Gastrocnemius medialis (tissue), 4 donors: ENCODE measurements at regions not wholly inside any gene's neighbourhood (a gene's known extent, or its start where the extent isn't known, plus 50 kb on each side); places are given as distances from the start of the nearest gene placed in this dataset.

Source experiments
- ATAC-seq, 2 donors: fragments of 150-250 bp; one replicate each; pipeline ENCODE4 v1.9.1; 2016
- DNase-seq, 2 donors: peaks; one replicate each; pipeline ENCODE4 v3.0.0-alpha.2; 2019
- H3K27ac ChIP-seq, 4 donors: fragments of 200-600 bp; sonication (generic); 1 replicate in 1 of 4; 2 replicates in 3 of 4; pipeline ENCODE4 v1.5.1; 2016 to 2018; ENCODE audit warnings: mild to moderate bottlenecking in 2 of 4, moderate library complexity in 1 of 4
- H3K27me3 ChIP-seq, 3 donors: fragments of 200-600 bp; sonication (generic) in 2 of 3; 1 replicate in 1 of 3; 2 replicates in 2 of 3; pipeline versions ENCODE4 v1.5.1 to v1.6.0; 2016 to 2019; ENCODE audit warnings: mild to moderate bottlenecking in 1 of 3, moderate library complexity in 1 of 3
- H3K36me3 ChIP-seq, 2 donors: fragments of 200-600 bp; sonication (generic) in 1 of 2; one replicate each; pipeline ENCODE4 v1.5.1; 2017 to 2018
- H3K4me1 ChIP-seq, 2 donors: fragments of 200-600 bp; sonication (generic) in 1 of 2; one replicate each; pipeline ENCODE4 v1.5.1; 2016 to 2017; ENCODE audit warnings: mild to moderate bottlenecking in 2 of 2
- H3K4me3 ChIP-seq, 4 donors: fragments of 200-600 bp; sonication (generic) in 3 of 4; 1 replicate in 1 of 4; 2 replicates in 3 of 4; pipeline ENCODE4 v1.5.1; 2016 to 2019; ENCODE audit warnings: mild to moderate bottlenecking in 2 of 4
- H3K9me3 ChIP-seq, 3 donors: fragments of 200-600 bp; sonication (generic) in 2 of 3; 1 replicate in 1 of 3; 2 replicates in 2 of 3; pipeline ENCODE4 v1.5.1; 2016 to 2019
- POLR2A ChIP-seq, 2 donors: fragments of 450-650 bp; IDR thresholded peaks; one replicate each; pipeline ENCODE4 v1.6.1; 2017; ENCODE audit warnings: antibody characterized with exemption in 2 of 2, mild to moderate bottlenecking in 2 of 2, moderate library complexity in 2 of 2
- in situ Hi-C, 4 donors: fragments of 200-750 bp; cut with MboI; loops; one replicate each; pipeline versions ENCODE4 v1.15.0 to v1.8.0; 2017; ENCODE audit warnings: low sequenced_read_pairs in 4 of 4
- intact Hi-C: fragments of 100-400 bp; cut with DNase I; formaldehyde crosslinking; loops from one replicate; pipeline ENCODE4 v1.15.1; 2023; ENCODE audit warnings: low total_unique reads
- TF ChIP-seq, protein P1 (sequence below), 5 experiments: fragments of 450-650 bp in 3 of 5; fragments of 200-600 bp in 2 of 5; sonication (generic) in 2 of 5; IDR thresholded peaks in 4 of 5; conservative IDR thresholded peaks in 1 of 5; 1 replicate in 4 of 5; 2 replicates in 1 of 5; pipeline ENCODE4 v1.5.1; 2016 to 2019; ENCODE audit warnings: antibody characterized with exemption in 5 of 5, mild to moderate bottlenecking in 3 of 5, moderate library complexity in 3 of 5

DNA sequence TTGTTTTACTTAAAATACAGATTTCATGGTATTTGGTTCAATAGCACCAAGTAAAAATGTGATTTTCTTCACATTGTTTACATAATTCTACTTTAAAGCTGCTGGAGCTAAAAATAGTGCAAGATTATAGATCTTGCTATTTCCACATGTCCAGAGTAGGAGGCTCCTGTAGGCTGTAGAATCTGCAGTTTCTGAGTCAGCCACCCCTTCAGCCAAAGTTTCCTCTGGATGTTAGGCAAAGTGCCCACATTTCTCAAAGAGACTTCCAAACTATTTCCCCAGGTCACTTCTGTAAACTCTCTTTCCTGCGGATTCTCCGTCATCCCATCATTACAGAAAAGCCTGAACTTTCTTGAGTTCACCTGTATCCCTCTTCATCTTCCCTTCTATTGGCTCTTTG is 342.5 kb upstream of the FSTL5 start:
- in situ Hi-C loops, result loop anchor here in 2 of 4 donors (10.0 to 25.0 kb wide), 2 partner anchors 556 to 829 kb away; partner anchors contain the start of gene NPY1R (in 1 of the 2)
- no peak for ATAC-seq

GRCh38 chr4:162503868-162504267 is 340.1 kb upstream of the FSTL5 start:
- H3K27me3 ChIP-seq, result no peaks in the 10 kb centered on the region
- in situ Hi-C loops, result loop anchor here in 2 of 4 donors (10.0 to 25.0 kb wide), 2 partner anchors 558 to 831 kb away; partner anchors contain the start of gene NPY1R (in 1 of the 2)
- no peaks in the 10 kb centered on the region for H3K4me1 ChIP-seq
- H3K4me3 ChIP-seq, result no peak overlapping the region
- H3K27ac ChIP-seq, result no peak overlapping the region
- ATAC-seq (no peak), DNase-seq (no peak)
- no peak for TF ChIP-seq POLR2A (IDR thresholded peaks at IDR 0.05)
- TF ChIP-seq, protein P1, sequence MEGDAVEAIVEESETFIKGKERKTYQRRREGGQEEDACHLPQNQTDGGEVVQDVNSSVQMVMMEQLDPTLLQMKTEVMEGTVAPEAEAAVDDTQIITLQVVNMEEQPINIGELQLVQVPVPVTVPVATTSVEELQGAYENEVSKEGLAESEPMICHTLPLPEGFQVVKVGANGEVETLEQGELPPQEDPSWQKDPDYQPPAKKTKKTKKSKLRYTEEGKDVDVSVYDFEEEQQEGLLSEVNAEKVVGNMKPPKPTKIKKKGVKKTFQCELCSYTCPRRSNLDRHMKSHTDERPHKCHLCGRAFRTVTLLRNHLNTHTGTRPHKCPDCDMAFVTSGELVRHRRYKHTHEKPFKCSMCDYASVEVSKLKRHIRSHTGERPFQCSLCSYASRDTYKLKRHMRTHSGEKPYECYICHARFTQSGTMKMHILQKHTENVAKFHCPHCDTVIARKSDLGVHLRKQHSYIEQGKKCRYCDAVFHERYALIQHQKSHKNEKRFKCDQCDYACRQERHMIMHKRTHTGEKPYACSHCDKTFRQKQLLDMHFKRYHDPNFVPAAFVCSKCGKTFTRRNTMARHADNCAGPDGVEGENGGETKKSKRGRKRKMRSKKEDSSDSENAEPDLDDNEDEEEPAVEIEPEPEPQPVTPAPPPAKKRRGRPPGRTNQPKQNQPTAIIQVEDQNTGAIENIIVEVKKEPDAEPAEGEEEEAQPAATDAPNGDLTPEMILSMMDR (IDR thresholded peaks at IDR 0.05 in 4 of 5, conservative IDR thresholded peaks at IDR 0.05 in 1 of 5), result no peak
- intact Hi-C loops, result no loop called here
- peaks cover 0 to 2% of the 10 kb centered on the region in 2 donors for H3K36me3 ChIP-seq
- H3K9me3 ChIP-seq, result no peaks in the 10 kb centered on the region

More for the DNA sequence above, 342.5 kb upstream of the FSTL5 start:
- no peak overlapping the region for H3K4me3 ChIP-seq
- H3K27me3 ChIP-seq, result no peaks in the 10 kb centered on the region
- DNase-seq, result no peak
- H3K36me3 ChIP-seq, result no peaks in the 10 kb centered on the region
- intact Hi-C loops, result no loop called here
- H3K9me3 ChIP-seq, result no peaks in the 10 kb centered on the region
- no peak overlapping the region for H3K27ac ChIP-seq
- H3K4me1 ChIP-seq, result no peaks in the 10 kb centered on the region
- TF ChIP-seq, protein P1 (IDR thresholded peaks at IDR 0.05 in 4 of 5, conservative IDR thresholded peaks at IDR 0.05 in 1 of 5), result no peak
- TF ChIP-seq POLR2A (IDR thresholded peaks at IDR 0.05), result no peak

DNA sequence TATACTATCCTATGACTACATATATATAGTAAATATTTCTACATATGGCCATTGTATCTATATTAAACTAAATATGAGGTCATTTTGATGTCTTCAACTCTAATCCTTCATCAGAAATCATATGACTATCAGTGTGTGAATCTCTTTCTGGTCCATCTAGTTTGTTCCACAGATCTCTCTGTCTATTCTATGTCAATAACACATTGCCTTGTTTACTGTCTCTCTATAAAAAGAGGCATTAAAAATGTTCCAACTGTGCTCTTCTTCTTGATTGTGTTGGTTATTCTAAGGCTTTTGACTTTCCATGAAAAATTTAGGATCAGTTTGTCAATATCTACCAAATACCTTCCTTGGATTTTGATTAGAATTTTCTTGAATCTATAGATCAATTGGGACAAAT is 338.3 kb upstream of the FSTL5 start:
- intact Hi-C loops (no loop called here), in situ Hi-C loops (loop anchor here in 2 of 4 donors (10.0 to 25.0 kb wide), 2 partner anchors 560 to 833 kb away; partner anchors contain the start of gene NPY1R (in 1 of the 2))
- Histone ChIP-seq H3K36me3 (peaks cover 0 to 2% of the 10 kb centered on the region in 2 donors), H3K4me1 (peaks cover 0 to 7% of the 10 kb centered on the region in 2 donors), H3K27me3 (no peaks in the 10 kb centered on the region), H3K27ac (no peak overlapping the region), H3K4me3 (no peak overlapping the region), H3K9me3 (no peaks in the 10 kb centered on the region)
- no peak for DNase-seq
- TF ChIP-seq POLR2A (IDR thresholded peaks at IDR 0.05), result no peak
- TF ChIP-seq, protein P1 (IDR thresholded peaks at IDR 0.05 in 4 of 5, conservative IDR thresholded peaks at IDR 0.05 in 1 of 5), result no peak
- ATAC-seq, result no peak

DNA sequence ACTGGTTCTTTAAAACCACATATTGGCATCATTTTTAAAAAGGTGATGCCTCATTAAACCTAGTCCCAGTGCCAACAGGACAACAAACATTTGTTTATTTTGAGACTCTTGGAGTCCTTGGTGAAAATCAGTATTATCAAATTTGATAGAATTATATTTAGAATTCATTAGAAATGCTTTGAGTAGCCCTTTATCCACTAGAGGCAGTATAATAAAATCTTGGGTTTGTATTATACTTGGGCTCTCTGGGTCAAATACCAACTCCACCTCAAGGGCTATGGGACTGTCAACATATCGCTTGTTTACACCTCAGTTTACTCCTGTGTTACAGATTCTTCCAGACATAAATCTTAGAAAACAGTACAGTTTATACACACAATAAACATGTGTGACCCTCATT is 335.7 kb upstream of the FSTL5 start:
- no peaks in the 10 kb centered on the region for H3K27me3 ChIP-seq
- no peak for TF ChIP-seq POLR2A (IDR thresholded peaks at IDR 0.05)
- TF ChIP-seq, protein P1 (IDR thresholded peaks at IDR 0.05 in 4 of 5, conservative IDR thresholded peaks at IDR 0.05 in 1 of 5), result peak in 1 of 5 experiments; percentile 26
- in situ Hi-C loops (loop anchor here (10.0 to 25.0 kb wide), 4 partner anchors 538 to 1038 kb away; partner anchors contain the start of genes NPY1R (in 3 of the 4) and NPY5R (in 1 of the 4)), intact Hi-C loops (loop anchor here (5.0 kb wide), 2 partner anchors 538 to 1048 kb away; no protein-coding TSS in a partner anchor)
- no peaks in the 10 kb centered on the region for H3K9me3 ChIP-seq
- DNase-seq, result no peak
- no peak overlapping the region for H3K27ac ChIP-seq
- no peak overlapping the region for H3K4me3 ChIP-seq
- peaks cover 0 to 7% of the 10 kb centered on the region in 2 donors for H3K4me1 ChIP-seq
- ATAC-seq, result no peak
- H3K36me3 ChIP-seq, result peaks cover 0 to 2% of the 10 kb centered on the region in 2 donors
